ENCODE measurements at regions not wholly inside any gene's neighbourhood (a gene's known extent, or its start where the extent isn't known, plus 50 kb on each side); places are given as distances from the start of the nearest gene placed in this dataset.
A peak's percentile ranks its signal among the peaks of the same experiment; 100 is the strongest.

DNA sequence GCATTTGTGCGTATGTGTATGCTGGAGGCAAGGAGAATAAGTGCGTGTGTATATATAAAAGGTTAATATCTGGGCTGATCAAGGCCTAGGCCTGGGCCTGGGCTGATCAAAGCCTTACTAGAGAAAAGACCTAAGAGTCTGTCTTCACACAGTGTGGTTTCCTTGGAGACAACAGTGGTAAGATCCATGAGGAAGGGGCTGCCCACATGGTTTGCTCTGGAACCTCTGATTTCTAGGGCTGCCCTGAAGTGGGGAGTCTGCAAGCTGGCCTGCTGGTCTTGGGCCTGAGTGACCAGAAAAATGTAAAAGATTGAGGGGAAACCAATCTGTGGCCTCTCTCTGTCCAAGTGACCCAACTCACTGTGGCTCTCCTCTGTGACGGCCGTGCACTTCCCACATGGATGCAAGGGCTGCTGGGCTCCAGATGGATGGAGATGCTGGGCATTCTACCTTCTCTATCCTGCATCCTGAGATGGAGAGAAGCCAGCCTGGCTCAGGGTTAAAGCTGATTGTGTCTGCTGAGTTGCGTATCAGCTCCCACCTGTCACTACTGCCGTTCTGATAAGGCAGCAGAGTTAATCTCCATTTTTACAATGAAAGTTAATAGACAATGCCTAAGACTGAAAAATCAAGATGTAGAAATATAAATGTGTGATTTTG, 90.3 kb upstream of the NXT1 start:
- H3K36me3 ChIP-seq = no peaks in the 10 kb centered on the region
- H3K27ac ChIP-seq = no peak overlapping the region
- TF ChIP-seq, protein P1, sequence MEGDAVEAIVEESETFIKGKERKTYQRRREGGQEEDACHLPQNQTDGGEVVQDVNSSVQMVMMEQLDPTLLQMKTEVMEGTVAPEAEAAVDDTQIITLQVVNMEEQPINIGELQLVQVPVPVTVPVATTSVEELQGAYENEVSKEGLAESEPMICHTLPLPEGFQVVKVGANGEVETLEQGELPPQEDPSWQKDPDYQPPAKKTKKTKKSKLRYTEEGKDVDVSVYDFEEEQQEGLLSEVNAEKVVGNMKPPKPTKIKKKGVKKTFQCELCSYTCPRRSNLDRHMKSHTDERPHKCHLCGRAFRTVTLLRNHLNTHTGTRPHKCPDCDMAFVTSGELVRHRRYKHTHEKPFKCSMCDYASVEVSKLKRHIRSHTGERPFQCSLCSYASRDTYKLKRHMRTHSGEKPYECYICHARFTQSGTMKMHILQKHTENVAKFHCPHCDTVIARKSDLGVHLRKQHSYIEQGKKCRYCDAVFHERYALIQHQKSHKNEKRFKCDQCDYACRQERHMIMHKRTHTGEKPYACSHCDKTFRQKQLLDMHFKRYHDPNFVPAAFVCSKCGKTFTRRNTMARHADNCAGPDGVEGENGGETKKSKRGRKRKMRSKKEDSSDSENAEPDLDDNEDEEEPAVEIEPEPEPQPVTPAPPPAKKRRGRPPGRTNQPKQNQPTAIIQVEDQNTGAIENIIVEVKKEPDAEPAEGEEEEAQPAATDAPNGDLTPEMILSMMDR (IDR thresholded peaks at IDR 0.05) = no peak
- H3K9me3 ChIP-seq = peaks cover 0 to 5% of the 10 kb centered on the region in 2 donors
- H3K4me1 ChIP-seq = peaks cover 0 to 22% of the 10 kb centered on the region in 2 donors
- DNase-seq (ENCODE audit: low spot score) = no peak
- H3K27me3 ChIP-seq = no peaks in the 10 kb centered on the region
- no peak overlapping the region for H3K4me3 ChIP-seq

DNA sequence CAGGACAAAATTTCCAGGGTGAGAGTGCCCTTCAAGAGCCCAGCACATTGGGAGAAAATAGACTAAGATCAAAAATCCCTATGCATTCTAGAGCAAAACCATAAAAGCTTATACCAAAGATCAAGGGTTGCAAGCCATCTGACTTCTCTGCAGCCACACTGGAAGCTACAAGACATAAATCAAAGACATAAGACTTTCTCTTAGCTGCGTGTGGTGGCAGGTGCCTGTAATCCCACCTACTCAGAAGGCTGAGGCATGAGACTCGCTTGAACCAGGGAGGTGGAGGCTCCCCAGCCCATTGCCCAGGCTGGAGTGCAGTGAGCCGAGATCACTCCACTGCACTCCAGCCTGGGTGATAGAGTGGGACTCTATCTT, 91.9 kb upstream of the NXT1 start:
- TF ChIP-seq, protein P1 (IDR thresholded peaks at IDR 0.05) = no peak
- DNase-seq (ENCODE audit: low spot score) = no peak
- Histone ChIP-seq H3K27ac (peak overlapping the region; percentile 37 to 69), H3K4me3 (no peak overlapping the region), H3K36me3 (no peaks in the 10 kb centered on the region), H3K4me1 (peaks cover 0 to 22% of the 10 kb centered on the region in 2 donors), H3K27me3 (no peaks in the 10 kb centered on the region), H3K9me3 (peaks cover 0 to 4% of the 10 kb centered on the region in 2 donors)

DNA sequence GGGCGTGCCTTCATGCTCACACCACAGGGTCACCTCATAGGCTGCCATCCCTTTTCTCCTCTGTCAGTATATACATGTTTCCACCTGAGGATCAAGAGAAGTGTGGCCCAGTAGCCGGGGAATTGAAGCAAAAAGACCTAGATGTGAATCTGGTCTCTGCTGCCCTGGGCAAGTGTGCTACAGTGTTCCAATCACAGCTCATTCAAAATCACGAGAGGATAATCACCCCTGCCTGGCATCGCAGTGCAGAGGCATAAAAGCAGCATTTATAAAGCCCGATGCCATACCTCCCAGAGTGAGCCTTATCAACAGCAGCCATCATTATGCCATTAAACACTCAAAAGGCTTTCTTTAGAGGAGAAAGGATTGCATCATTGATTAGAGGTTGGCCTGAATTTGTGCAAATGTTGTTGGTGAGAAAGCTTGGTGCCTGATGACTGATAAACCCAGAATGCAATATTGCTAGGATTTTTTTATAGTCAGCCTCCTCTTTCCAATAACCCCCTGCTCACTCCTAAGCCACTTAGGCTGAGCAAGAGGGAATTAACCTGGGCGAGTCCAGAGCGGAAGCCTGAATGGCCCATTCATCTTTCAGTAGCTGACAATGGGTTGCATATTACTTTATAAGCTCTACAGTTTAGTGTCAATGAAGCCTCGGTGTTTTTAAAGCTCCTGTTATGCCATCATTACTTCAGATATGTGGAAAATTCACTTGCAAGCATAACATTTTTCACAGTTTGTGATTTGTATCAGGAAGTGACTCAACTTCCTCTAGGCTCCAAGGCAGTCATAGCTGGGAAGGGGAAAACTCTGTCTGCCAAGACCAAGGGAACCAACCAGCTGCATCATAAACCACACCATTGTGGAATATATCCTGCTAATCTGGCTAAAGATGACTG, 92.5 kb upstream of the NXT1 start:
- Histone ChIP-seq H3K27ac (peak overlapping the region; percentile 67 to 72), H3K4me3 (no peak overlapping the region), H3K27me3 (no peaks in the 10 kb centered on the region), H3K36me3 (no peaks in the 10 kb centered on the region), H3K9me3 (no peaks in the 10 kb centered on the region), H3K4me1 (peaks cover 0 to 22% of the 10 kb centered on the region in 2 donors)
- TF ChIP-seq, protein P1 (IDR thresholded peaks at IDR 0.05) = no peak
- no peak for DNase-seq (ENCODE audit: low spot score)

DNA sequence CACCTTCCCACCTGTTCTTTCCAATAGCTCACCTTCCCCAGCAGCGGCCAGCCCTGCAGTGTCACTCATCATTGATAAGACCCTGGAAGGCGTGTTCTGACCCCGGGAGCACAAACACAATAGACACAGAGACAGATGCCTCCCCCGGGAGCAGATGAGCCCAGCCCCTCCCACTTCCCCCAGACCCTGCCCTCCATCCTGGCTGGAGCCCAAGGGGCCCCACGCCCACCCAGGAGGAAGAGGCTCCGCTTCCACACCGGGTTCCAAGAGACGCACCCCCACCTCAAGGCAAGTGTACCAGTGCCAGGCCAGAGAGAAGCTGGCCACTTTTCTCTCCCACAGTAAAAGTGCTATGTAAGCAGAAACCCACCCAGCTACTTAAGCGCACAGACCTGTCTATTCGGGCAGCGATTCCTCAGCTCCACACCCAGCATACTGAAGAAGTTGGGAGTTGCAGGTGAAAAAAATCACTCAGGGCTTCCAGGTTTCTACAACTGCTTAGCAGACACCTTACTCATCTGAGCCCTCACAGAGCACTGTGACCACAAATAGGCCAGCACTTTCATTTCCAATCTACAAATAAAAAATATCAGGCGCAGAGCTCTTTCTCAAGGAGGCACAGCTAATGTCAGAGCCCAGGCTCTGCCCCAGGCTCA, 93.4 kb upstream of the NXT1 start:
- Histone ChIP-seq H3K9me3 (no peaks in the 10 kb centered on the region), H3K4me3 (no peak overlapping the region), H3K27me3 (no peaks in the 10 kb centered on the region), H3K27ac (peak overlapping the region; percentile 67 to 72), H3K4me1 (peaks cover 0 to 22% of the 10 kb centered on the region in 2 donors), H3K36me3 (no peaks in the 10 kb centered on the region)
- TF ChIP-seq, protein P1 (IDR thresholded peaks at IDR 0.05) = no peak
- DNase-seq (ENCODE audit: low spot score) = no peak

DNA sequence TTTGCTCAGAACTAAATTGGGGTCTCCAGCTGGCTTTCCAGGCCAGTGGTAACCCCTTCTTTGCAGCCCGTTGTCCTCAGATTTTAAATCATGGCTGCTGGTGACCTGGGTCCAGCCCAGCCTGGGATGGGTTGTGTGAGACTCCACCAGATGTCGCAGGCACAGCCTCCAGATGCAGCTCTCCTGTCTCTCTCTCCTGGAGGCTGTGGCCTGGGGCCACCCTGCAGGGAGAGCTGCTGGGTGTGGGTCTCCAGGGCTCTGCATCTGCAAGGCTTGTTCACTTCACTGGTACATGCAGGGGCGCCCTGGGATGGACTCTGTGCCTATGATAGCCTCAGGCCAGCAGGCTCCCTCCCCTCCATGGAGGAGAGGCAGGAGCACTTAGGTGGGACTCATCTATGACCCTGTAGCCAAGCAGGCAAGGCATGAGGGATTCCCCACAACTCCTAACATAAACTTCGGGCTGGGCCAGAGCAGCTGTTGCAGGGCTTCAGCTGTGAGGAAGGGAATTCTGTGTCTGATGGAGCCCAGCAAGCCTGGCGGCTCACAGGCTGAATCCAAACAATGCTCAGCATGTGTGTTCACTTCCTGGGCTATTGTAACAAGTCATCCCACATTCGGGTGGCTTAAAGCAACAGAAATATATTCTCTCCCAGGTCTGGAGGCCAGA, 94.7 kb upstream of the NXT1 start:
- TF ChIP-seq, protein P1 (IDR thresholded peaks at IDR 0.05) = no peak
- no peak overlapping the region for H3K4me3 ChIP-seq
- no peak overlapping the region for H3K27ac ChIP-seq
- H3K36me3 ChIP-seq = no peaks in the 10 kb centered on the region
- H3K4me1 ChIP-seq = peaks cover 0 to 22% of the 10 kb centered on the region in 2 donors
- H3K27me3 ChIP-seq = no peaks in the 10 kb centered on the region
- peak; percentile 36 for DNase-seq (ENCODE audit: low spot score)
- H3K9me3 ChIP-seq = no peaks in the 10 kb centered on the region

Measured in right atrium auricular region (tissue), 2 donors.